GM12892 (cell line): ENCODE measurements at regions not wholly inside any gene's neighbourhood (a gene's known extent, or its start where the extent isn't known, plus 50 kb on each side); places are given as distances from the start of the nearest gene placed in this dataset.
"Not testable (repeated sequence)": the region's sequence is repeated elsewhere in the genome, so short reads cannot be mapped to it uniquely, and the experiment has no call there.

Experiments used
- DNase-seq: peaks from one replicate; pipeline ENCODE4 v3.0.0; 2011; ENCODE audit not compliant: insufficient read length
- FAIRE-seq: peaks from 2 replicates; lab custom pipeline; 2011; peaks lifted over from hg19 to GRCh38; lab: Jason Lieb, UNC
- POLR2A ChIP-seq: IDR thresholded peaks from 2 replicates; pipeline ENCODE4 v1.6.1; 2011; ENCODE audit warnings: low read depth, low read length, control low read depth
- POLR2AphosphoS5 ChIP-seq: IDR thresholded peaks from 2 replicates; pipeline ENCODE4 v1.6.1; 2011; ENCODE audit warnings: low read depth, low read length, control low read depth
- TAF1 ChIP-seq: IDR thresholded peaks from 2 replicates; pipeline ENCODE4 v1.6.1; 2011; ENCODE audit warnings: low read depth, mild to moderate bottlenecking, control low read depth, low read length, borderline replicate concordance

DNA sequence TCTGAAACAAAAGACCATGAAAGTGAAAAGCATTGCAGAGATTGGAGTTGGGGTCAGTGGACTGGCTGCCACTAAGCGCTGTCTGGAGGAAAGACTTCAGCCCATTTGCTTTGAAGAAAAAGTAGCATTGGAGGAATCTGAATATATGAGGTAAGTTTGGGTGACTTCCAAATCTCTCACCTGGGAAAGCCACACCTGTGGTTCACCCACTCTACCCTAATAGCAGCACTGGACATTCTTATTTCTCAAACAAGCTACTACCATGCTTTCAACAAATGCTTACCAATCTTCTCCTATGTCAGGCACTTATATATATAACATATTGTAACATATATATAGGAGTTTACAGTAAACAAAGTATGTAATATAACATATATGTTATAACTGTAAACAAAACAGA, 76.0 kb upstream of the POGK start:
- FAIRE-seq (no peak), DNase-seq (no peak)
- TF ChIP-seq POLR2A (no peak), TAF1 (no peak), POLR2AphosphoS5 (no peak)

DNA sequence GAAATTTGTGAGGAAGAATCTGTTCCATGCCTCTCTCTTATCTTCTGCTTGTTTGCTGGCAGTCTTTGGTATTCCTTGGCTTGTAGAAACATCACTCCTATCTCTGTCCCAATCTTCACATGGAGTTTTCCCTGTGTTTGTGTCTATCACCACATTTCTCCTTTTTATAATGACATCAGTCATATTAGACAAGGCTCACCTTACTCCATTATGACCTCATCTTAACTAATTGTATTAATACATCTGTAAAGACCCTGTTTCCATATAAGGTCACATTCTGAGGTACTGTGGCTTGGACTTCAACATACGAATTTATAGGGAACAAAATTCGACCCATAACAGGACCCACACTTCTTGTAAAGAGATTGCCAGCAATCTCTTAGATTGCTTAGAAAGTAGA, 72.3 kb upstream of the POGK start:
- FAIRE-seq (no peak), DNase-seq (no peak)
- TF ChIP-seq POLR2AphosphoS5 (no peak), TAF1 (no peak), POLR2A (no peak)

- DNase-seq, FAIRE-seq: not testable (repeated sequence)
These were observed 54.6 kb upstream of the POGK start for GRCh38 chr1:166784646-166785045.

DNA sequence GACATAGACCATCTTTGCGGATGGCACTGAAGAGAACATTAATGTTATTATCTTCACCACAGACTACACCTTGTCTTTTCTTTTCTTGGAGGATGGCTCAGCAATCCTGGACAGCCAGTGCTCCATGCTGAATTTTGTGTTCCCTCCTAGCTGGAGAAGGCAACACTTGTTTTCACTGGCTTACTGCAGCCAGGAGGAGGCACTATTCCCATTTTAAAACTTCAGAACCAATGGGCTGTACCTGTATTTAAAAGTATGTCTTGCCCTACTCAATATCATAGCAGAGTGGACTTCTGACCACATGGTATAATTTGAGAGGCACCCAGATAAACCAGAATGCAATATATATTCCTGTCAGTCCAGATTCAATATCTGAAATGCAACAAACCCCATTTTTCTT, 53.3 kb upstream of the POGK start:
- DNase-seq: no peak
- no peak for TF ChIP-seq POLR2AphosphoS5
- no peak for TF ChIP-seq POLR2A
- TF ChIP-seq TAF1: no peak
- FAIRE-seq: no peak

DNA sequence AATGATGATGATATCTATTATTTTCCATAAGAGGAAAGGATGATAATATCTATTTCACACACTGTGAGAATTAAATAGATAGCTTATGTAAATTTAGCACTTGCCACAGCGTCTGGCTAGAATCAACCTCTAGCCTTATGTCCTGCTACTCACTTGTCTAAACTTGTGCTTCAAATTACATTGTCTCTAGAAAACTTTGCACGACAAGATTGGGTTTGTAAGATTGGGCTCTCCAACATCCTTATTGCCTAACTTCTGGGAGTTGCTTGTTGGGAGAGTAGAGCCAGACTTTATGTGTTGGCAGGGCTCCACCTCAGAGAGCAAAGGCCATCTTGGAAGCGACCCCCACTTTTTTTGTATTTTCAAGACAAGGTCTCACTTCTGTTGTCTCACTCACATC, 50.0 kb upstream of the POGK start:
- no peak for DNase-seq
- no peak for FAIRE-seq
- TF ChIP-seq TAF1: no peak
- no peak for TF ChIP-seq POLR2A
- TF ChIP-seq POLR2AphosphoS5: no peak
